Endodermal cell (in vitro differentiated cells): ENCODE measurements at regions not wholly inside any gene's neighbourhood (a gene's known extent, or its start where the extent isn't known, plus 50 kb on each side); places are given as distances from the start of the nearest gene placed in this dataset.

Source experiments
- DNase-seq: peaks from one replicate; pipeline ENCODE4 v3.0.0-alpha.2; 2017
- H3K27ac ChIP-seq: 2 replicates; pipeline ENCODE4 v1.5.1; 2013; ENCODE audit warnings: mild to moderate bottlenecking, low read depth, low read length, moderate library complexity
- H3K27me3 ChIP-seq: 2 replicates; pipeline ENCODE4 v1.6.1; 2013; ENCODE audit warnings: mild to moderate bottlenecking, low read length, moderate library complexity; ENCODE audit not compliant: insufficient read depth, control insufficient read depth, poor library complexity, severe bottlenecking
- H3K36me3 ChIP-seq: 2 replicates; pipeline ENCODE4 v1.7.0; 2013; ENCODE audit warnings: mild to moderate bottlenecking, low read length, moderate library complexity; ENCODE audit not compliant: control insufficient read depth, insufficient read depth
- H3K4me1 ChIP-seq: one replicate; pipeline ENCODE4 v1.7.0; 2013; ENCODE audit warnings: low read length; ENCODE audit not compliant: control insufficient read depth, insufficient read depth
- H3K4me3 ChIP-seq: 2 replicates; pipeline ENCODE4 v1.5.1; 2013; ENCODE audit warnings: mild to moderate bottlenecking, low read length, moderate library complexity
- H3K9ac ChIP-seq: 2 replicates; pipeline ENCODE4 v1.6.1; 2013; ENCODE audit warnings: mild to moderate bottlenecking, low read length, moderate library complexity; ENCODE audit not compliant: poor library complexity, severe bottlenecking; ENCODE audit errors: extremely low read depth
- H3K9me3 ChIP-seq: 2 replicates; pipeline ENCODE4 v1.6.1; 2013; ENCODE audit warnings: mild to moderate bottlenecking, low read length, moderate library complexity; ENCODE audit not compliant: control insufficient read depth
- H3K27ac Mint-ChIP-seq: 2 replicates; pipeline ENCODE4 v1.8.0; 2020; ENCODE audit warnings: mixed read lengths
- H3K27me3 Mint-ChIP-seq: 2 replicates; pipeline ENCODE4 v1.8.0; 2021; ENCODE audit warnings: mild to moderate bottlenecking, mixed read lengths; ENCODE audit not compliant: insufficient read depth
- H3K36me3 Mint-ChIP-seq: 2 replicates; pipeline ENCODE4 v1.8.0; 2020; ENCODE audit warnings: low read depth, mixed read lengths
- H3K4me1 Mint-ChIP-seq: 2 replicates; pipeline ENCODE4 v1.8.0; 2020; ENCODE audit warnings: mixed read lengths
- H3K4me3 Mint-ChIP-seq: 2 replicates; pipeline ENCODE4 v1.8.0; 2020; ENCODE audit warnings: mild to moderate bottlenecking, moderate library complexity, mixed read lengths
- H3K9me3 Mint-ChIP-seq: 2 replicates; pipeline ENCODE4 v1.8.0; 2020; ENCODE audit warnings: mild to moderate bottlenecking, mixed read lengths
- WGBS, 2 experiments: methylation state at CpG; one replicate each; pipeline versions ENCODE4 v1.1.5 to v1.1.7; 2013; ENCODE audit warnings: missing lambda C conversion rate in 2 of 2, mixed read lengths in 1 of 2; ENCODE audit not compliant: insufficient coverage in 1 of 2, insufficient read length in 1 of 2; 5-methylcytosine and 5-hydroxymethylcytosine counted together
- TF ChIP-seq, protein P1 (sequence below): fragments of 200-600 bp; sonication (generic); conservative IDR thresholded peaks from 2 replicates; pipeline ENCODE4 v1.5.0; 2021; ENCODE audit warnings: antibody characterized with exemption, mild to moderate bottlenecking

GRCh38 chrX:926991-927390 is 285.5 kb downstream of the CRLF2 start:
- Histone ChIP-seq H3K36me3 (no peaks in the 10 kb centered on the region), H3K27me3 (no peaks in the 10 kb centered on the region), H3K9me3 (no peaks in the 10 kb centered on the region), H3K4me1 (no peaks in the 10 kb centered on the region), H3K27ac (no peak overlapping the region), H3K4me3 (no peak overlapping the region), H3K9ac (no peak overlapping the region)
- TF ChIP-seq, protein P1, sequence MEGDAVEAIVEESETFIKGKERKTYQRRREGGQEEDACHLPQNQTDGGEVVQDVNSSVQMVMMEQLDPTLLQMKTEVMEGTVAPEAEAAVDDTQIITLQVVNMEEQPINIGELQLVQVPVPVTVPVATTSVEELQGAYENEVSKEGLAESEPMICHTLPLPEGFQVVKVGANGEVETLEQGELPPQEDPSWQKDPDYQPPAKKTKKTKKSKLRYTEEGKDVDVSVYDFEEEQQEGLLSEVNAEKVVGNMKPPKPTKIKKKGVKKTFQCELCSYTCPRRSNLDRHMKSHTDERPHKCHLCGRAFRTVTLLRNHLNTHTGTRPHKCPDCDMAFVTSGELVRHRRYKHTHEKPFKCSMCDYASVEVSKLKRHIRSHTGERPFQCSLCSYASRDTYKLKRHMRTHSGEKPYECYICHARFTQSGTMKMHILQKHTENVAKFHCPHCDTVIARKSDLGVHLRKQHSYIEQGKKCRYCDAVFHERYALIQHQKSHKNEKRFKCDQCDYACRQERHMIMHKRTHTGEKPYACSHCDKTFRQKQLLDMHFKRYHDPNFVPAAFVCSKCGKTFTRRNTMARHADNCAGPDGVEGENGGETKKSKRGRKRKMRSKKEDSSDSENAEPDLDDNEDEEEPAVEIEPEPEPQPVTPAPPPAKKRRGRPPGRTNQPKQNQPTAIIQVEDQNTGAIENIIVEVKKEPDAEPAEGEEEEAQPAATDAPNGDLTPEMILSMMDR = no peak
- H3K9me3 Mint-ChIP-seq = peaks cover 6% of the 10 kb centered on the region
- no peaks in the 10 kb centered on the region for H3K36me3 Mint-ChIP-seq
- 88 to 90% methylated on average over 2 of the region's 2 CpGs for WGBS, 2 experiments
- no peaks in the 10 kb centered on the region for H3K4me1 Mint-ChIP-seq
- no peak for DNase-seq
- H3K4me3 Mint-ChIP-seq = no peak overlapping the region
- H3K27me3 Mint-ChIP-seq = peaks cover 4% of the 10 kb centered on the region
- H3K27ac Mint-ChIP-seq = no peak overlapping the region

- Mint-ChIP-seq H3K9me3 (peaks cover 6% of the 10 kb centered on the region), H3K4me1 (no peaks in the 10 kb centered on the region), H3K27ac (no peak overlapping the region), H3K4me3 (no peak overlapping the region), H3K27me3 (peaks cover 4% of the 10 kb centered on the region), H3K36me3 (no peaks in the 10 kb centered on the region)
- DNase-seq = no peak
- Histone ChIP-seq H3K4me3 (no peak overlapping the region), H3K9ac (no peak overlapping the region), H3K27ac (no peak overlapping the region), H3K36me3 (no peaks in the 10 kb centered on the region), H3K9me3 (no peaks in the 10 kb centered on the region), H3K27me3 (no peaks in the 10 kb centered on the region), H3K4me1 (no peaks in the 10 kb centered on the region)
- WGBS, 2 experiments = 85 to 90% methylated on average over 8 to 9 of the region's 9 CpGs
- TF ChIP-seq, protein P1 = no peak
These were observed 286.4 kb downstream of the CRLF2 start for GRCh38 chrX:926070-926469.

DNA sequence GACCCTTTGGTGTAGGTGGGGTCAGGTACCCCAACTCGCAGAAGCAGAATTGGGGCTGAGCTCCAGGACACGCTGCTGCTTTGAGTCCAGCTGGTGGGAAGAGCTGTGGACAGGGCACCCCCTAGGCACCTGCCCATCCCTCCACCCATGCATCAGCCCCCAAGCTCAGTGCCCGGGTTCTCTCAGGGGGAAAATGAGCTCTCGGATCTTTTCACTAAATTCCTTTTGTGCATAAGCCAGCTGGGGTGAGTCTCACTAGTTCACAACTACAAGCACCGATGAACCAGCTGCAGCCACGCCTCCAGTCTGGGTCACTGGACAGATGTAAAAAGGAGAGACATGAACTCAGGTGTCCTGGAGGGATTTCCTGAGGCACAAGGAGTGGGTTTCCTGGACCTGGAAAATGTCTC is 286.8 kb downstream of the CRLF2 start:
- no peak overlapping the region for H3K27ac ChIP-seq
- no peak overlapping the region for H3K9ac ChIP-seq
- WGBS, 2 experiments = 88 to 92% methylated on average over 4 to 6 of the region's 6 CpGs
- no peaks in the 10 kb centered on the region for H3K36me3 Mint-ChIP-seq
- H3K27ac Mint-ChIP-seq = no peak overlapping the region
- H3K4me3 ChIP-seq = no peak overlapping the region
- no peaks in the 10 kb centered on the region for H3K36me3 ChIP-seq
- H3K4me3 Mint-ChIP-seq = no peak overlapping the region
- peaks cover 4% of the 10 kb centered on the region for H3K27me3 Mint-ChIP-seq
- no peaks in the 10 kb centered on the region for H3K4me1 Mint-ChIP-seq
- TF ChIP-seq, protein P1 = no peak
- DNase-seq = no peak
- no peaks in the 10 kb centered on the region for H3K4me1 ChIP-seq
- no peaks in the 10 kb centered on the region for H3K27me3 ChIP-seq
- H3K9me3 Mint-ChIP-seq = peaks cover 6% of the 10 kb centered on the region
- H3K9me3 ChIP-seq = no peaks in the 10 kb centered on the region
